OCI-LY3 (cell line): ENCODE measurements at regions not wholly inside any gene's neighbourhood (a gene's known extent, or its start where the extent isn't known, plus 50 kb on each side); places are given as distances from the start of the nearest gene placed in this dataset.

Experiments
- EZH2phosphoT487 ChIP-seq: fragments of 200-600 bp; shearing (Covaris generic); IDR thresholded peaks from 2 replicates; pipeline ENCODE4 v1.6.1; 2018; ENCODE audit warnings: antibody characterized with exemption, mixed run types, low read depth
- TF ChIP-seq, protein P1 (sequence below): fragments of 200-600, 300-600 bp; sonication (generic); IDR thresholded peaks from 2 replicates; pipeline ENCODE4 v1.5.1; 2014; ENCODE audit warnings: antibody characterized with exemption, low read length, low read depth

DNA sequence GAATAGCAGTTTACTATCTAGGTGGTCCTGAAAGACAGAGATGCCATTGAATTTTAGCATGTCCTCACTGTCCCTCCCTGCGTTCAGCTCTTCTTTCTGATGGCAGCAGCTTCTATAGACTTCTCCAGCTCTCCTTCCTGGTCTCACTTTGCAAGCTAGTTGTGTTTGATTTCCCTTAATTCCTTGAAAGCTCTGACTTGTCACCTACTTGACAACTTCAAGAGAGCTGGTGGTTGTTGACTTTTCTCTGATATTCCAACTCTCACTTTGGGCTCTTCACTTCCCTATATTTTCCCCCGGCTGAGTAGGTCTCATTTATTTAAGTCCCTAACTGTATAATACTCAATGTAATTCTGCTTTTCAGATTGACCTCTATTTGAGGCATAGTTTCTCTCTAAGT is 1825.0 kb upstream of the RAG2 start:
- TF ChIP-seq, protein P1, sequence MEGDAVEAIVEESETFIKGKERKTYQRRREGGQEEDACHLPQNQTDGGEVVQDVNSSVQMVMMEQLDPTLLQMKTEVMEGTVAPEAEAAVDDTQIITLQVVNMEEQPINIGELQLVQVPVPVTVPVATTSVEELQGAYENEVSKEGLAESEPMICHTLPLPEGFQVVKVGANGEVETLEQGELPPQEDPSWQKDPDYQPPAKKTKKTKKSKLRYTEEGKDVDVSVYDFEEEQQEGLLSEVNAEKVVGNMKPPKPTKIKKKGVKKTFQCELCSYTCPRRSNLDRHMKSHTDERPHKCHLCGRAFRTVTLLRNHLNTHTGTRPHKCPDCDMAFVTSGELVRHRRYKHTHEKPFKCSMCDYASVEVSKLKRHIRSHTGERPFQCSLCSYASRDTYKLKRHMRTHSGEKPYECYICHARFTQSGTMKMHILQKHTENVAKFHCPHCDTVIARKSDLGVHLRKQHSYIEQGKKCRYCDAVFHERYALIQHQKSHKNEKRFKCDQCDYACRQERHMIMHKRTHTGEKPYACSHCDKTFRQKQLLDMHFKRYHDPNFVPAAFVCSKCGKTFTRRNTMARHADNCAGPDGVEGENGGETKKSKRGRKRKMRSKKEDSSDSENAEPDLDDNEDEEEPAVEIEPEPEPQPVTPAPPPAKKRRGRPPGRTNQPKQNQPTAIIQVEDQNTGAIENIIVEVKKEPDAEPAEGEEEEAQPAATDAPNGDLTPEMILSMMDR: no peak
- no peak for TF ChIP-seq EZH2phosphoT487
